NCI-H1417 (cell line): ENCODE measurements at regions not wholly inside any gene's neighbourhood (a gene's known extent, or its start where the extent isn't known, plus 50 kb on each side); places are given as distances from the start of the nearest gene placed in this dataset.

Experiments used
- DNase-seq, 3 experiments: peaks; one replicate each; lab custom pipeline; 2025; lab: John Stamatoyannopoulos, UW

DNA sequence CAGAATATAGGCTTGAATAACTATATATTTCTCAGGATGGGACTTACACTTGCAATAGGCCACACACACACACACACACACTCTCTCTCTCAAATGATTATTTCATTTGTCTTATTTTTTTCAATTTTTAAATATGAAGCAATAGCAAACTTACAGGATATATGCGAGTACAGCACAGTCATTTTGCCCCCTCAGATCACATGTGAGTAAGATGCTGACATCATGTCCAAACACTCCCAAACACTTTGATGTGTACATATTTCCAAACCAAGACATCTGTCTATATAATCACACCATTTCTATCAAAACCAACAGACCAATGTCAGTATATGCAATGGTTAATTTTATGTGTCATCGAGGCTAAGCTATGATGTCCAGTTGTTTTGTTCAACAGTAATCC lies 1535.9 kb upstream of the FLRT2 start:
- DNase-seq, result no peak

DNA sequence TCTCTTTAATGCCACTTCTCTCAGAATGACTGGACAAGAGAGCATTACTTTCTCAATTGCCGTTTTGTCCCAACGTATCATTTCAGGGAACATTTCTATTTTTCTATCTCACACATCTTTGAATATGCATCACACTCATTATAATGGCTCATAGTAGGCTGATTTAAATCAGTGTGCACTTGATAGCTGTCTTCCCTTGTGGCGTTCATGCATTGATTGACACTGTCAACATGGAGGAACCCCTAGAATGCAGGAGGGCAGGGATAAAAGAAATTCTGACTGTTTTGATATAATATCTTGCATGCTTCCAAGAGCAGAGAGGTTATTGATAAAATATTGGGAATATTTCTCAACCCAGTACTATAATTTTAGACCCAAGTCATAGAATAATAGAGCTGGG lies 1528.9 kb upstream of the FLRT2 start:
- no peak for DNase-seq

DNA sequence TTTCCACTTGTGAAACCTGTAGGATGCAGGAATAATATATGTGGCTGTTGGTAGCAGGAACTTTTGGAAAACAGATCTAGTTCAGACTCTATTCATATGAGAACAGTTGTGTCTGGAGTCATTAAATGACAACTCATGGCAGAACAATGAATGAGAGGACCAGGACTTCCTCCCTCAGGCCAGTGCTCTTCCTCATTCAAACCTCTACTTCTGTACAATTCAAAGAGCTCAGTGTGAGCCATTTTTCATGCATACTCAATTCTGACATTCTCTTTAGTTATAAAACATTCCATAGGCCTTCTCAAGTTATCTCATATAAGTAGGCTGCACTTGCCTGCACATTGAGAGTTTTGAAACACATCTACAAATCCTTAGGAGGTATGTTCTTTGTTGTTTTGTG lies 1526.6 kb upstream of the FLRT2 start:
- no peak for DNase-seq

DNA sequence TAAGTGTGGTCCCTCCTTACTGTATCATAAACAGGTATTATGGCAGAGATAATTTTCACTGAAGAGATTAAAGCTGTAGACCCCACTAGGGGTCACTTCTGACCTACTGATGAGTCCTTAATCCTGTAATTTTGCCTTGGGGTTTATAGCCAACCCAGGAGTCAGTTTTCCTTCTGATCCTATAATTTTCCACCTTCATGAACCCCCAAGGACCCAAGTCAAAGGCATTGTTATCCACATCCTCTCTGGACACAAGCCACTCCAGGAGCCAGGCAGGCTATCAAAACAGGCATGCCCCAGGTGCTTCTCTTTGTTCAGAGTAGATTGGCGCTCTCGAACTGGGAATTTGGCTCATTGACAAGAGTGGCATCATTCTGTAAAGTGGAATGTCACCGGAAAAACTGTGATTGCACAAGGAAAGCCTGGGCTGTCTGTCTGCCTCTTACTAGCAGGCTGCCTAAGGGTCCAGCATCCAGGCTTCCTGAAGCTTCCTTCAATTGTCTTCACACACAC lies 1523.2 kb upstream of the FLRT2 start:
- DNase-seq, result peak; percentile 82 to 97 (median 83)

DNA sequence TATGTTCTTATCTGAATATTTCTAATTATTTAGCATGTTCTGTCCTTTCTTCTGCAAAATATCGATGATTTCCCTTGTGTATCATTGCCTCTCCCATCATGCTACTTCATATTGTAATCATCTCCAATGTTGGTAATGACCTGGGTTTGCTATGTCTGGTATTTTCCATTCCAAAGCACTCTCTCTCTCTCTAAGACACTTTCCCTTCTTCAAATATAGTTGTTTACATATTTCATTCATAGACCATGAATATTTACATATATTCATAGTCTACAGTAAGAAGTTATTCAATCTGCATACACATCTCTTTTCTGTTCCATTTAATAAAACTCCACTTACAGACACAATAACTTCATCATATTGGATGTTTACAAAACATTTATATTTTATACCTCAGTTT lies 1516.5 kb upstream of the FLRT2 start:
- no peak for DNase-seq

- no peak for DNase-seq
These were observed 1512.4 kb upstream of the FLRT2 start for GRCh38 chr14:84017495-84017894.

GRCh38 chr14:84021433-84021832 lies 1508.5 kb upstream of the FLRT2 start:
- no peak for DNase-seq

DNA sequence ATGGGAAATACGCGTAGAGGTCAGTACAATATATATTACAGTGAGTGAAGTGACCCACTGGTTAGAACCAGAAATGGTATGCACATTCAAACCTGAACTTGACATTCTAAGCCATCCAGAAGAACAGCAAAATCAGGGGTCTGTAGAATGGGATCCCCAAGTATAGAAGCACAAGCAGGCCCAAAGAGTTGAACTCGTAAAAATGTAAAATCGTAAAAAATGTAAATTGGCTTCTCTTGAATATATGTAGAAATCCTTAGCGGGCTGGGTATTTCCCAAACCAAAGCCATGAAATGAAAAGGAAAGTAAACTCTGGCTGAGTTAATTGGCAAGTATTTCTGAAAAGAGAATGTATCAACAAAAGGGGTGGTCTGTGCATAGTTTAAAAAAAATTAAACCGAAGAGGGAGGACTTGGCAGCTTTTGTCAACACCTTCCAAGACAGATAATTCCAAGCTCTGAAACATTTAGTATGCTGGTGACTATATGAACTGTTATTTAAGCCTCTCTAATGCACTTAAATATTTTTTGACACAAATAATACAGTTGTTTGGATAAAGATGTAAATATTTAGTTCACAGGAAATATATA lies 1505.6 kb upstream of the FLRT2 start:
- DNase-seq, result no peak

DNA sequence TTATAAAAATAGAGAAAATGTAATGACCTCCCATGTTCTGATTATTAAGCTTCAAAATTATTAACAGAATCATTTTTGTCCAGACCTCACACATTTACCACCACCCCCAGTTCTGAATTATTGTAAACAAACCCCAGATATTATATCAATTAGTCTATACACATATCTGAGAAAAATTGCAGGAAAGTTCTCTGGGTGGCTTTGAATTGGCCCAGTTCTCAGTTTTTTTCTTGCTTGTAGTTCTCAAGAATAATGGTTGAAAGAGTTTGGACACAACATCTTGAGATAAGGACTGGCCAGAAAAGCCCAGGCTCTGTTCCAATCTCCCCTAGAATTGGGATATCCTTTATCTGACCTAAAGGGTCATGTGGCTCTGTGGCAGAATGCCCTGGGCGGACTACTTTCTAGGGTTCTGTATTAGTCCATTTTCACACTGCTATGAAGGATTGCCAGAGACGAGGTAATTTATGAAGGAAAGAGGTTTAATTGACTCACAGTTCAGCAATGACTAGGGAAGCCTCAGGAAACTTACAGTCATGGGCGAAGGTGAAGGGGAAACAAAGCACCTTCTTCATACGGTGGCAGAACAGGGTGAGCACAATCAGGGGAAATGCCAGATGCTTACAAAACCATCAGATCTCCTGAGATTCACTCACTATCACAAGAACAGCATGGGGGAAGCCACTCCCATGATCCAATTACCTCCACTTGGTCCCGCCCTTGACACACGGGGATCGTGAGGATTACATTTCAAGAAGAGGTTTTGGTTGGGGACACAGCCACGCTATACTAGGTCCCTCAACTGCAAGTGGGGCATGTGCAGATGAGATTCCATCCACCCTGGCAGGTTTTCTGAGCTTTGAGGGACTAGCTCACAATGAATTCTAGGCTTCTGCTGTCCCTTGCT lies 1504.6 kb upstream of the FLRT2 start:
- DNase-seq, result no peak

DNA sequence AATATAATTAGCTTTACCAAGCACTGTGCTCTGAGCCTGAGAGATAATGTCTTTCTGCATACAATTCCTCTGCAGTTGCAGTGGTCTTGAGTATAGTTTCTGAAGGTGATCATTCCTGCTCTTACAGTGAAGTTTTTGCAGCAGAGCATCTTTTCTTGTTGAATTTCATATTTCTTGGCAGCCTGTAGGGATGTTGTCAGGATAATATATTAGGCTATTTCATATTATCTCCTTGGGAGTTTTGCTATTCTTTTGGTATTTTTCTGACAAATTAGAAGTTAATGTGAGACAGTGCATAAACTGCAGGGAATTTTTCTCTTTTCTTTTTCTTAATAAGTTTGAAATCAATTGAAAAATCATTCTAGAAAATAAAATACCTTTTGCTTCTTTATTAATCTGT lies 1502.6 kb upstream of the FLRT2 start:
- DNase-seq, result no peak

DNA sequence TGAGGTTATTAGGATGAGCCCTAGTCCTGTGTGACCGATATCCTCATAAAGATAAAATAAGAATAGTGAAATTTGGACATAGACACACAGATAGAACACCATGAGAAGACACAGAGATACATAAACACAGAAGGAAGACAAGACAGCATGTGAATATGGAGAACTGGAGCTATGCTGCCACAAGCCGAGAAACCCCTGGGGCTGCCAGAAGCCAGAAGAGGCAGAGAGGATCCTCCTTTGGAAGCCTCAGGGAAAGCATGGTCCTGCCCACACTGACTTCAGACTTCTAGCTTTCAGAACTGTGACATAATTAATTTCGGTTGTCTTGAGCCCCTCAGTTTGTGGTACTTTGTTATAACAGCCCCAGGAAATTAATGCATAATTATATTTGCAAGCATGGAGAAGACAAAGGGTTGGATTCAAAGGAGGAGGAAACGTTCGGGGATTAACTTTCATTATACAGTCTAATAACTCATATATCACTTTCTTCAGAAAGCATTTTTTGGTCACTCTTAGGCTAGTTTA lies 1501.8 kb upstream of the FLRT2 start:
- peak in 1 of 3 experiments; percentile 32 for DNase-seq

DNA sequence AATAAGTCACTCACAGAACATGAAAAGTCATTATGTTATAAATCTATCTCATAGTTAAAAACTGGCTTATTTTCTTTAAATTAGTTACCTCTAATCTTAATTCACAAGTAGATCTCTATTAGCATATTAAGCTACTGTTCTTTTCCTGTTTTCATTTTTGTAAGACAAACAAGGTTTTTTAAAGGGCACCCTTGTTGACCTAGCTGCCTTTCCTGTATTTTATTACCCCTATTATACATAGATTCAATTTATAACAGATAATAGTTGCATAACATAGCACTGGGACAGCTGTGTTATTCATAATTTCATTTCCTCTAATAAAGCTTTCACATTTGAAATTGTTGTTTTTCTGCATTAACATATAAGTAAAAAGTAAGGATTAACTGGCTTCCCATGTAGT lies 1500.7 kb upstream of the FLRT2 start:
- peak in 1 of 3 experiments; percentile 33 for DNase-seq

DNA sequence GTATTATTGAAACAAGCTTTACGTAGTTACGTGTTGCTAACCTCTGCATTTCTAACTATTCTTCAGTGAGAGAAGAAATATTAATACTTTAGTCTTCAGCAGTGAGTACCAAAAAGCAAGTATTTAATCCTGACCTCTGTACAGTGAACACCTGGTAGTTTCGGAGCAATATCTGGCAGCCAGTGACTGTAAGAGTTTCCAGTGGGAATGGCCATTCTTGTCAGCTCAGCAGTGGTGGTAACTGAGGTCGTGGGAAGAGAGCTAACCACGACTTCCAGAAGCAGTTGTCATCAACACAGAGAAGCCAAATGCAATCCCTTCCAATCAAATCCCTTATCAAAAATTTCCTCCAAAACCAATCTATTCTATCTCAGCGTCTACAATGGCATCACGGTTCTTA lies 1500.2 kb upstream of the FLRT2 start:
- DNase-seq, result no peak

DNA sequence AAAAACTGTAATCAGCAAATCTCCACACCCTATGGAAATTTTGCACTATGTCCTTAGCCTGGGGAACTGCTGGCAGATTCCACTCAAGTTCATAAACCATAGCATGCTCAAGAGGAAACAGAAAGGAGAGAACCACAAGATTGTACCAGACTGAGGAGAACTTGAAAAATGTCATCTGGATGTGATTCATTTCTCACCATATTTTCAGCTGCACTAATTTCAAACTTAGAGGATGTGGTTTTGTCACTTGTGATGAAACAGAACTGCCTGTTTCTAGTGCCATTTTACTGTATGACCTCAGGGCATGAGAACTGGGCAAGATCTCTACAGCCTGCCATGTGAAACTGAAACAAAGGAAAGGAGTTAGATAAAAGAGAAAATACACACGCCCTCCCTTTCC lies 1493.1 kb upstream of the FLRT2 start:
- peak in 1 of 3 experiments; percentile 17 for DNase-seq

DNA sequence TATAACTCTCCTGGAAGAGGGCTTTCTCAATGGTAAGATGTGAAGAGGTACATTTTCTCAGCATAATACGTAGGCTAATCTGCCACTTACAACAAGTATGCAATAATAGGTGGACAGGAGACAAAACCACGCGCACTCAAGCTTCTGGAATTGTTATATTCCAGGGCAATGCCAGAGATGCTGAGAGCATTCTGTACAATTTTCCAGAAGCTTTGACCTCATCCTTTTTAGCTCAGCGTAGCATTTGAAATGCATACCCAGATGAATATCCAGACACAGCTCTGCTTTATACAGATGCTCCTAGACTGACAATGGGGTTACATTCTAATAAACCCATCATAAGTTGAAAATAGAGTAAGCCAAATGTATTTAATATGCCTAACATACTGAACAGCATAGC lies 1492.4 kb upstream of the FLRT2 start:
- no peak for DNase-seq

GRCh38 chr14:84040101-84040500 lies 1489.8 kb upstream of the FLRT2 start:
- no peak for DNase-seq

GRCh38 chr14:84041421-84041820 lies 1488.5 kb upstream of the FLRT2 start:
- DNase-seq, result no peak

DNA sequence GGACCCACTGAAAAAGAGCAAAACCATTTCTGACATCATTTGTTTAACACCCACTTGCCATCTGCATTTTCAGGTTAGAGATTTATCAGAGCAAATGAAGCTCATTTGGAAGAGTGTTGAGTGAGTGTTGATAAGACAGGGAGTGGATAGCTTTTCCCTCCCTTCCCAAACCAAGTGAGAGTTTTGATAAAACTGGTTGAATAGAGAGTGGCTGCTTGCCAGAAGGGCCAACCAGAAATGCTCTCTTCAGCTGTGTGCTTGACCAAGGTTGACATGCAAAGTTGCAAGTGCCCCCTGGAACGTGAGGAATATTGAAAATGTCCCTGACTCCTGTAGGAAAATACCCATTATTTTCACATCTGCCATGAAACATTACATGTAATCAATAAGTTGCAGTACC lies 1487.0 kb upstream of the FLRT2 start:
- no peak for DNase-seq

DNA sequence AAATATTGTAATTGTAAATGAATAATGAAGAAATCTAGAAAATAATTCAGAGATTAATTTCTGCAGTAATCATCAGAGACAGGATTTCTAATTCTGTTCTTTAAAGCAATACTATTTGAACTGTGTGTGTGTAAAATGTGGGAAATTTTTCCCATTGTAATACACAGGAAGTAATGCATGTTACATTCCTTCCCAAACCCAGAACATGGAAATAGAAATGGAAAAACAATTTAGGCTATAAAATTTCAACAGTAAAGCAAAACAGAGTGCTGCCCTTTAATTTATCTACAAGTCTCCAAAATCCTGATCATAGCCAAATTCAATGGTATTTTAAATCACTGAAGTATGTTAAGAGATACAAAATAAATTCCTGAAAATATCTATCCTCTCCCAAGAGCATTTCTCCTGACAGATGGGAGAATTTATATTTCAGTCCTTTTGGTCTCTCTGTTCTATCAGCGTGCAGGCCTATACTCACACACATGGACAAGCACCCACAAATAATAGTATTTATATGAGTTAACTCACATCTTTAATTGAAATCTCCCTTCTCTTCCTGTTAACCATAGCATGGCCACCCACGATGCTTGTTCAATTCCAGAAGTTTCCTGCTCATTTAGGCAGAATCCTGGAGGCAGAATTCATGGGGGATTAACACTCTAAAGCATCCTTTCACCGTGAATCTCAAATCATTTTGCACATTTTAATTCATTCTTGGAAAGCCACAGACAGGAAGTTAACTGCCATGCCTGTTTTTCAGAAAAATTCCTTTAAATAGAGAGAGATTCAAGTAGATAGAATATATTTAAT lies 1465.4 kb upstream of the FLRT2 start:
- no peak for DNase-seq

- DNase-seq, result no peak
These were observed 1464.1 kb upstream of the FLRT2 start for GRCh38 chr14:84065811-84066210.

GRCh38 chr14:84068288-84068687 lies 1461.7 kb upstream of the FLRT2 start:
- DNase-seq, result no peak

GRCh38 chr14:84071061-84071460 lies 1458.9 kb upstream of the FLRT2 start:
- no peak for DNase-seq
